Fibroblast of lung (primary cell): ENCODE measurements at regions not wholly inside any gene's neighbourhood (a gene's known extent, or its start where the extent isn't known, plus 50 kb on each side); places are given as distances from the start of the nearest gene placed in this dataset.

ENCODE experiments used
- DNase-seq, 2 donors: peaks; one replicate each; pipeline versions ENCODE4 v3.0.0 to v3.0.0-alpha.2; 2010; ENCODE audit warnings: low read depth in 2 of 2
- H2AFZ ChIP-seq: 2 replicates; pipeline ENCODE4 v1.5.1; 2012; ENCODE audit warnings: low read length, control low read depth, inconsistent platforms
- H3K27ac ChIP-seq: 2 replicates; pipeline ENCODE4 v1.5.1; 2011; ENCODE audit warnings: low read length, control low read depth; ENCODE audit not compliant: insufficient read depth
- H3K27me3 ChIP-seq: 2 replicates; pipeline ENCODE4 v1.5.1; 2011; ENCODE audit warnings: mild to moderate bottlenecking, low read length; ENCODE audit not compliant: control insufficient read depth, insufficient read depth
- H3K36me3 ChIP-seq: 2 replicates; pipeline ENCODE4 v1.5.1; 2011; ENCODE audit warnings: low read length; ENCODE audit not compliant: control insufficient read depth, insufficient read depth
- H3K4me1 ChIP-seq: 2 replicates; pipeline ENCODE4 v1.5.1; 2011; ENCODE audit warnings: low read length; ENCODE audit not compliant: control insufficient read depth, insufficient read depth; ENCODE audit errors: extremely low read depth
- H3K4me2 ChIP-seq: 2 replicates; pipeline ENCODE4 v1.5.1; 2011; ENCODE audit warnings: low read length, control low read depth; ENCODE audit not compliant: insufficient read depth; ENCODE audit errors: extremely low read depth
- H3K4me3 ChIP-seq, 4 experiments: fragments of 200-600 bp in 1 of 4; sonication (generic) in 1 of 4; replicated peaks in 1 of 4; 2 replicates each; pipeline ENCODE4 v1.5.1; 2011 to 2016; ENCODE audit warnings: low read length in 4 of 4, low read depth in 3 of 4, mild to moderate bottlenecking in 3 of 4, control low read depth in 2 of 4, inconsistent platforms in 1 of 4, mixed read lengths in 1 of 4; ENCODE audit not compliant: insufficient read depth in 1 of 4; ENCODE audit errors: control extremely low read depth in 1 of 4
- H3K79me2 ChIP-seq: 2 replicates; pipeline ENCODE4 v1.5.1; 2012; ENCODE audit warnings: mild to moderate bottlenecking, low read length, inconsistent platforms; ENCODE audit not compliant: control insufficient read depth, insufficient read depth
- H3K9ac ChIP-seq: 2 replicates; pipeline ENCODE4 v1.5.1; 2011; ENCODE audit warnings: mild to moderate bottlenecking, low read length, control low read depth; ENCODE audit not compliant: insufficient read depth
- H3K9me3 ChIP-seq: 2 replicates; pipeline ENCODE4 v1.5.1; 2012; ENCODE audit warnings: low read depth, low read length; ENCODE audit not compliant: control insufficient read depth, insufficient read depth
- H4K20me1 ChIP-seq: 2 replicates; pipeline ENCODE4 v1.5.1; 2011; ENCODE audit warnings: low read length; ENCODE audit not compliant: control insufficient read depth, insufficient read depth; ENCODE audit errors: extremely low read depth
- CTCF ChIP-seq, 2 donors: IDR thresholded peaks in 1 of 2; conservative IDR thresholded peaks in 1 of 2; 1 replicate in 1 of 2; 2 replicates in 1 of 2; pipeline ENCODE4 v1.5.1; 2011 to 2012; ENCODE audit warnings: low read length in 2 of 2, control low read depth in 1 of 2, inconsistent platforms in 1 of 2, low read depth in 1 of 2, mild to moderate bottlenecking in 1 of 2
- EZH2 ChIP-seq: IDR thresholded peaks from 2 replicates; pipeline ENCODE4 v1.5.1; 2012; ENCODE audit warnings: low read length, control low read depth, mild to moderate bottlenecking; ENCODE audit errors: missing control alignments

- Histone ChIP-seq H3K27ac (no peak overlapping the region), H3K4me3 (no peak overlapping the region), H3K4me2 (no peak overlapping the region), H3K79me2 (no peaks in the 10 kb centered on the region), H4K20me1 (no peaks in the 10 kb centered on the region), H3K36me3 (no peaks in the 10 kb centered on the region), H3K9me3 (no peaks in the 10 kb centered on the region), H3K9ac (no peak overlapping the region), H3K27me3 (no peaks in the 10 kb centered on the region), H2AFZ (no peak overlapping the region), H3K4me1 (no peaks in the 10 kb centered on the region)
- TF ChIP-seq EZH2 (no peak), CTCF (conservative IDR thresholded peaks at IDR 0.05 in 1 of 2, IDR thresholded peaks at IDR 0.05 in 1 of 2; ENCODE audit: low read depth in 1 of 2, low read length in 2 of 2) (no peak)
- DNase-seq: peak in 1 of 2 donors; percentile 65
These were observed 286.2 kb downstream of the NDFIP2 start for GRCh38 chr13:79767126-79767525.

DNA sequence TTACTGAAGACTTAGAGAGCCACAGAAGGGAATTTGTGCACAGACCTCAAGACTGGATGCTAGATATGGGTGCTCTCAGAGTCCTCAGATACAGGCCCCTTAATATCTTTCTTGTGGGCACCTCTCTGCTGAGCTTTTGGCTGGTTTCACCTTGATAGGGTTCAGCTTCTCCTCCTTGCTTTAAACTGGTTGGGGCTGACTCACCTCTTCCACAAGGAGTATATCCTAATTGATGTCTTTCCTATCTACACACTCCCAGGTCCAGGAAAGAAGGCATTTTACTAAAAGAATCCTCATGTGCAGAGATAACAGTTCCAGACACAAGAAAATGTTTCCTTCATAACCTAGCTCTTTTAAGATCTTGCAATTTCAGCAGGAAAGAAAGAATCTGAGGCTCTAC, 284.4 kb downstream of the NDFIP2 start:
- no peaks in the 10 kb centered on the region for H3K27me3 ChIP-seq
- no peaks in the 10 kb centered on the region for H3K79me2 ChIP-seq
- H3K9me3 ChIP-seq: no peaks in the 10 kb centered on the region
- DNase-seq: no peak
- H3K4me3 ChIP-seq: no peak overlapping the region
- H3K27ac ChIP-seq: no peak overlapping the region
- TF ChIP-seq EZH2 (no peak), CTCF (conservative IDR thresholded peaks at IDR 0.05 in 1 of 2, IDR thresholded peaks at IDR 0.05 in 1 of 2; ENCODE audit: low read depth in 1 of 2, low read length in 2 of 2) (no peak)
- no peaks in the 10 kb centered on the region for H3K4me1 ChIP-seq
- H3K36me3 ChIP-seq: no peaks in the 10 kb centered on the region
- no peak overlapping the region for H2AFZ ChIP-seq
- H3K9ac ChIP-seq: no peak overlapping the region
- no peak overlapping the region for H3K4me2 ChIP-seq
- no peaks in the 10 kb centered on the region for H4K20me1 ChIP-seq

GRCh38 chr13:79749984-79750551, 269.1 kb downstream of the NDFIP2 start:
- H3K4me3 ChIP-seq: no peak overlapping the region
- no peak overlapping the region for H3K9ac ChIP-seq
- TF ChIP-seq EZH2: no peak
- no peak for TF ChIP-seq CTCF (conservative IDR thresholded peaks at IDR 0.05 in 1 of 2, IDR thresholded peaks at IDR 0.05 in 1 of 2; ENCODE audit: low read depth in 1 of 2, low read length in 2 of 2)
- H3K27ac ChIP-seq: no peak overlapping the region
- H3K27me3 ChIP-seq: no peaks in the 10 kb centered on the region
- H3K9me3 ChIP-seq: no peaks in the 10 kb centered on the region
- DNase-seq: peak; percentile 81 to 98
- no peak overlapping the region for H2AFZ ChIP-seq
- no peaks in the 10 kb centered on the region for H3K79me2 ChIP-seq
- peaks cover 5% of the 10 kb centered on the region for H3K4me1 ChIP-seq
- H3K4me2 ChIP-seq: peak overlapping the region; percentile 18
- H3K36me3 ChIP-seq: no peaks in the 10 kb centered on the region
- no peaks in the 10 kb centered on the region for H4K20me1 ChIP-seq
